ENCODE measurements at regions not wholly inside any gene's neighbourhood (a gene's known extent, or its start where the extent isn't known, plus 50 kb on each side); places are given as distances from the start of the nearest gene placed in this dataset.

DNA sequence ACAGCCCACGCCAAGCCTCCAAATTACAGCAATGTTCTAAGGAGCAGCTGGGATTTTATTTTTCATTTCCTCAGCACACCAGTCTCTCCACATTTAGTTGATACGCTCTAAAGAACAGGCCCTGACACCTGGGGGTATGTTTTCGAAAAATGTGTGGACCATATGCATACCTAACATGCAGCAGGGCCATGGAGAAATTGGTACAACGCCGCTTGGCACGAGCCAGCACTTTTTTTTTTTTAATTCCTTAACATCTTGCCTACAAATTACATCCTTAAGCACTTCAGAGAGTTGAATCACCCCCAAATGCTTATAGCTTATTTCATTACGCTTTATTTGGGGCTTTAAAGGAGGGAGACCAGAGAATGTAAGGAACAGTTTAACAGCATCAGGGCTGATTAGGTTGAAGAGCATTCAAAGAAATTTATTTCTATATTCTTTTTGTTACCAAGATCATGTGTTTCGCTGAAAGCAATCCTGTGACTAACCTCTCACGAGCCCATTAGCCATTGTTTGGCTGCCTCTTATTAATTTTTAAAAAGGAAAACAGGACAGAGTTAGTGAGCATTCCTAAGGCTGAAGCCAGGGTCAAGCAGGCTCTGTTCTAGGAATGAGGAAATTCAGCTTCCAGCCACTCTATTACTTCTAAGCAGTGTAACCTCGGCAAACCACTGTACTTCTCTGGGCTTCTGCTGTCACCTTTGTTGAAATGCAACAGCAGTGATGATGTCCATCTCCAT is 173.8 kb downstream of the ACTL7B start:
- no peak overlapping the region for H3K4me2 ChIP-seq
- no peaks in the 10 kb centered on the region for H3K9me2 ChIP-seq (replicated peaks; ENCODE audit: insufficient read depth)
- 84% methylated on average over 10 of the region's 10 CpGs for WGBS (ENCODE audit: low lambda C conversion rate, missing lambda C conversion rate)
- TF ChIP-seq EZH2phosphoT487 (IDR thresholded peaks at IDR 0.05; ENCODE audit: low read depth, severe bottlenecking, unreplicated experiment), result no peak
- TF ChIP-seq, protein P1, sequence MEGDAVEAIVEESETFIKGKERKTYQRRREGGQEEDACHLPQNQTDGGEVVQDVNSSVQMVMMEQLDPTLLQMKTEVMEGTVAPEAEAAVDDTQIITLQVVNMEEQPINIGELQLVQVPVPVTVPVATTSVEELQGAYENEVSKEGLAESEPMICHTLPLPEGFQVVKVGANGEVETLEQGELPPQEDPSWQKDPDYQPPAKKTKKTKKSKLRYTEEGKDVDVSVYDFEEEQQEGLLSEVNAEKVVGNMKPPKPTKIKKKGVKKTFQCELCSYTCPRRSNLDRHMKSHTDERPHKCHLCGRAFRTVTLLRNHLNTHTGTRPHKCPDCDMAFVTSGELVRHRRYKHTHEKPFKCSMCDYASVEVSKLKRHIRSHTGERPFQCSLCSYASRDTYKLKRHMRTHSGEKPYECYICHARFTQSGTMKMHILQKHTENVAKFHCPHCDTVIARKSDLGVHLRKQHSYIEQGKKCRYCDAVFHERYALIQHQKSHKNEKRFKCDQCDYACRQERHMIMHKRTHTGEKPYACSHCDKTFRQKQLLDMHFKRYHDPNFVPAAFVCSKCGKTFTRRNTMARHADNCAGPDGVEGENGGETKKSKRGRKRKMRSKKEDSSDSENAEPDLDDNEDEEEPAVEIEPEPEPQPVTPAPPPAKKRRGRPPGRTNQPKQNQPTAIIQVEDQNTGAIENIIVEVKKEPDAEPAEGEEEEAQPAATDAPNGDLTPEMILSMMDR (IDR thresholded peaks at IDR 0.05; ENCODE audit: poor library complexity), result no peak
- no peak for TF ChIP-seq EZH2 (IDR thresholded peaks at IDR 0.05; ENCODE audit: borderline replicate concordance)
- H3K4me3 ChIP-seq, result no peak overlapping the region
- H4K20me1 ChIP-seq (ENCODE audit: insufficient read depth, poor library complexity, severe bottlenecking), result no peaks in the 10 kb centered on the region
- H3K79me2 ChIP-seq, result no peaks in the 10 kb centered on the region
- H3K27ac ChIP-seq, result no peak overlapping the region
- no peaks in the 10 kb centered on the region for H3K36me3 ChIP-seq (replicated peaks; ENCODE audit: insufficient read depth, low read depth)
- H3K27me3 ChIP-seq, result no peaks in the 10 kb centered on the region
- no peaks in the 10 kb centered on the region for H3K9me3 ChIP-seq (ENCODE audit: low read depth)
- no peak for DNase-seq (ENCODE audit: low spot score)
- H3K4me1 ChIP-seq (ENCODE audit: insufficient read depth), result no peaks in the 10 kb centered on the region
- H2AFZ ChIP-seq, result no peak overlapping the region

DNA sequence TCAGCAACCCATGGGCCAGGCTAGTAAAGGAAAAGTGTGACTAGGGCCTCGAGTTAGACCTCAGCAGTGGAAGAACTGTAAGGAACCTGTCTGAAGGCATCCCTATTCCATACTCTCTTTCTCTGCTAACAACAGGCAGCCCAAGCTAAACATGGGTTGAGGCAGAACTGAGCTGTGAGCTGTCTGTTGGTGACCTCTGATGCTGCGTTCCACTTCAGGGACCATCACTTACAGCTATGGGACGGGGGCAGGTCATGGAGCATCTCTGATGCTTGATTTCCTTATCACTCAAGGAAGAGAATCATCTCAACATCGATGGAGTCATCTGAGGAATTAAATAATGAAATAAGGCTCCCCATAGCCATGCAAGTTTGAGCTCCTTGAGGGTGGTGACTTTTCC is 174.8 kb downstream of the ACTL7B start:
- Histone ChIP-seq H3K36me3 (replicated peaks; ENCODE audit: insufficient read depth, low read depth) (no peaks in the 10 kb centered on the region), H3K4me1 (ENCODE audit: insufficient read depth) (no peaks in the 10 kb centered on the region), H3K9me2 (replicated peaks; ENCODE audit: insufficient read depth) (no peaks in the 10 kb centered on the region), H3K27ac (no peak overlapping the region), H2AFZ (no peak overlapping the region), H3K27me3 (no peaks in the 10 kb centered on the region), H3K9me3 (ENCODE audit: low read depth) (no peaks in the 10 kb centered on the region), H3K4me2 (no peak overlapping the region), H3K79me2 (no peaks in the 10 kb centered on the region), H3K4me3 (no peak overlapping the region), H4K20me1 (ENCODE audit: insufficient read depth, poor library complexity, severe bottlenecking) (no peaks in the 10 kb centered on the region)
- TF ChIP-seq EZH2 (IDR thresholded peaks at IDR 0.05; ENCODE audit: borderline replicate concordance), result no peak
- no peak for DNase-seq (ENCODE audit: low spot score)
- WGBS (ENCODE audit: low lambda C conversion rate, missing lambda C conversion rate), result 96% methylated on average over 4 of the region's 4 CpGs

DNA sequence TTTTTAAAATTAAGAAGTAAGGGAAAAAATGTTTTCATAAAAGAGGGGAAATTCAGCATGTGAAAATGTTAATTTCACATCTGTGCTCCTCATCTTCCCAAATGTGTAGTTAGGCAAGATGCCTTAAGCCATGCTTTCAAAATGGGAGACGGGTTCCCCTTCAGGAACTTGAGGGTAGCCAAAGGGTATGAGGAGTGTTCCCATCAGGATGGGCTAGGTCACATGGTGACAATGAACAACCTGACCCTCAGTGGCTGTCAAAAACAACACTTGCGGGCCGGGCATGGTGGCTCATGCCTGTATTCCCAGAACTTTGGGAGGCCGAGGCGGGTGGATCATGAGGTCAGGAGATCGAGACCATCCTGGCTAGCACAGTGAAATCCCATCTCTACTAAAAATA is 178.0 kb downstream of the ACTL7B start:
- Histone ChIP-seq H3K79me2 (no peaks in the 10 kb centered on the region), H3K27ac (no peak overlapping the region), H4K20me1 (ENCODE audit: insufficient read depth, poor library complexity, severe bottlenecking) (no peaks in the 10 kb centered on the region), H3K9me3 (ENCODE audit: low read depth) (no peaks in the 10 kb centered on the region), H3K27me3 (no peaks in the 10 kb centered on the region), H3K36me3 (replicated peaks; ENCODE audit: insufficient read depth, low read depth) (no peaks in the 10 kb centered on the region), H3K4me3 (no peak overlapping the region), H3K4me1 (ENCODE audit: insufficient read depth) (no peaks in the 10 kb centered on the region), H3K9me2 (replicated peaks; ENCODE audit: insufficient read depth) (no peaks in the 10 kb centered on the region), H3K4me2 (no peak overlapping the region), H2AFZ (no peak overlapping the region)
- TF ChIP-seq, protein P1 (IDR thresholded peaks at IDR 0.05; ENCODE audit: poor library complexity), result no peak
- TF ChIP-seq EZH2 (IDR thresholded peaks at IDR 0.05; ENCODE audit: borderline replicate concordance), result no peak
- TF ChIP-seq EZH2phosphoT487 (IDR thresholded peaks at IDR 0.05; ENCODE audit: low read depth, severe bottlenecking, unreplicated experiment), result no peak
- WGBS (ENCODE audit: low lambda C conversion rate, missing lambda C conversion rate), result 93% methylated on average over 6 of the region's 6 CpGs
- DNase-seq (ENCODE audit: low spot score), result no peak

DNA sequence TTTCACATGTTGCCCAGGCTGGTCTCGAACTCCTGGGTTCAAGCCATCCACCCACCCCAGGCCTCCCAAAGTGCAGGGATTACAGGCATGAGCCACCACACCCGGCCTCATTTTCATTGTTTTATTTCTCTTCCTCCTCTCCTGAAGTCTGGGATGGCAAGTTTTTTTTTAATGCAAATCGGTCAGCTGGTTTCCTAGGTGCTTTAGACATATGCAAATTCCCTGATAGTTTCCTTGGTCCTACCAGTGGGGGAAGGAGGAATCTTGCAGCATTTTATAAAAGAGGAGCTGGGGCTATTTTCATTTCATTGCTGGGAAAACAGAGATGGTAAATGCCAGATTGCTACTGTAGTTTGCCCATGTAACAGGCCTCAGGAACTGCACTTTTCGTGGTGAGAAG is 179.4 kb downstream of the ACTL7B start:
- no peaks in the 10 kb centered on the region for H3K4me1 ChIP-seq (ENCODE audit: insufficient read depth)
- WGBS (ENCODE audit: low lambda C conversion rate, missing lambda C conversion rate), result 78% methylated on average over 4 of the region's 4 CpGs
- TF ChIP-seq EZH2 (IDR thresholded peaks at IDR 0.05; ENCODE audit: borderline replicate concordance), result no peak
- TF ChIP-seq EZH2phosphoT487 (IDR thresholded peaks at IDR 0.05; ENCODE audit: low read depth, severe bottlenecking, unreplicated experiment), result no peak
- TF ChIP-seq, protein P1 (IDR thresholded peaks at IDR 0.05; ENCODE audit: poor library complexity), result no peak

More for the DNA sequence above, 179.4 kb downstream of the ACTL7B start:
- H3K27me3 ChIP-seq, result no peaks in the 10 kb centered on the region
- H3K27ac ChIP-seq, result no peak overlapping the region
- H4K20me1 ChIP-seq (ENCODE audit: insufficient read depth, poor library complexity, severe bottlenecking), result no peaks in the 10 kb centered on the region
- H3K9me3 ChIP-seq (ENCODE audit: low read depth), result no peaks in the 10 kb centered on the region
- no peaks in the 10 kb centered on the region for H3K79me2 ChIP-seq
- no peaks in the 10 kb centered on the region for H3K36me3 ChIP-seq (replicated peaks; ENCODE audit: insufficient read depth, low read depth)
- no peak overlapping the region for H2AFZ ChIP-seq
- H3K9me2 ChIP-seq (replicated peaks; ENCODE audit: insufficient read depth), result no peaks in the 10 kb centered on the region
- no peak overlapping the region for H3K4me3 ChIP-seq
- H3K4me2 ChIP-seq, result no peak overlapping the region
- no peak for DNase-seq (ENCODE audit: low spot score)
